ENCODE measurements at regions not wholly inside any gene's neighbourhood (a gene's known extent, or its start where the extent isn't known, plus 50 kb on each side); places are given as distances from the start of the nearest gene placed in this dataset.

DNA sequence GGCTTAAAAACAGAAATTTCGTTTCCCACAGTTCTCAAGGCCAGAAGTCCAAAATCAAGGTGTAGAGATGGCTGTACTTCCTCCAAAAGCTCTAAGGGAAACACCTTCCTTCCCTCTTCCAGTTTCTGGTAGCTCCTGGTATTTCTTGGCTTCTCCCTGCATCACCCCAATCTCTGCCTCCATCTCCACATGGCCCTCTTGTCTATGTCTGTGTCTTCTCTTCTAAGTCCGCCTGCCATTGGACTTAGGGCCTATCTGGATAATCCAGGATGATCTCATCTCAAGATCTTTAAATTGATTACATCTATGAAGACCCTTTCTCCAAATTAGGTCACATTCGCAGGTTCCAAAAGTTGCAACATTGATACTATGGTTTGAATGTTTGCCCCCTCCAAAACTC is 105.6 kb downstream of the ATPSCKMT start:
- CTCF ChIA-PET: interaction anchor here (1.3 to 2.1 kb wide), 2 partner anchors 11 to 854 kb away, joined by 3 to 8 read pairs; no protein-coding TSS in a partner anchor
- no peaks in the 10 kb centered on the region for H3K4me1 ChIP-seq
- WGBS (ENCODE audit: missing lambda C conversion rate): 48% methylated on average over 3 of the region's 3 CpGs
- TF ChIP-seq NFE2L2 (conservative IDR thresholded peaks at IDR 0.05; ENCODE audit: low read length): no peak
- TF ChIP-seq CBX8 (IDR thresholded peaks at IDR 0.05): no peak
- TF ChIP-seq FOSL2 (IDR thresholded peaks at IDR 0.05): no peak
- TF ChIP-seq FOSL2 (CRISPR knock-in tag; IDR thresholded peaks at IDR 0.05): no peak
- TF ChIP-seq, protein P1, sequence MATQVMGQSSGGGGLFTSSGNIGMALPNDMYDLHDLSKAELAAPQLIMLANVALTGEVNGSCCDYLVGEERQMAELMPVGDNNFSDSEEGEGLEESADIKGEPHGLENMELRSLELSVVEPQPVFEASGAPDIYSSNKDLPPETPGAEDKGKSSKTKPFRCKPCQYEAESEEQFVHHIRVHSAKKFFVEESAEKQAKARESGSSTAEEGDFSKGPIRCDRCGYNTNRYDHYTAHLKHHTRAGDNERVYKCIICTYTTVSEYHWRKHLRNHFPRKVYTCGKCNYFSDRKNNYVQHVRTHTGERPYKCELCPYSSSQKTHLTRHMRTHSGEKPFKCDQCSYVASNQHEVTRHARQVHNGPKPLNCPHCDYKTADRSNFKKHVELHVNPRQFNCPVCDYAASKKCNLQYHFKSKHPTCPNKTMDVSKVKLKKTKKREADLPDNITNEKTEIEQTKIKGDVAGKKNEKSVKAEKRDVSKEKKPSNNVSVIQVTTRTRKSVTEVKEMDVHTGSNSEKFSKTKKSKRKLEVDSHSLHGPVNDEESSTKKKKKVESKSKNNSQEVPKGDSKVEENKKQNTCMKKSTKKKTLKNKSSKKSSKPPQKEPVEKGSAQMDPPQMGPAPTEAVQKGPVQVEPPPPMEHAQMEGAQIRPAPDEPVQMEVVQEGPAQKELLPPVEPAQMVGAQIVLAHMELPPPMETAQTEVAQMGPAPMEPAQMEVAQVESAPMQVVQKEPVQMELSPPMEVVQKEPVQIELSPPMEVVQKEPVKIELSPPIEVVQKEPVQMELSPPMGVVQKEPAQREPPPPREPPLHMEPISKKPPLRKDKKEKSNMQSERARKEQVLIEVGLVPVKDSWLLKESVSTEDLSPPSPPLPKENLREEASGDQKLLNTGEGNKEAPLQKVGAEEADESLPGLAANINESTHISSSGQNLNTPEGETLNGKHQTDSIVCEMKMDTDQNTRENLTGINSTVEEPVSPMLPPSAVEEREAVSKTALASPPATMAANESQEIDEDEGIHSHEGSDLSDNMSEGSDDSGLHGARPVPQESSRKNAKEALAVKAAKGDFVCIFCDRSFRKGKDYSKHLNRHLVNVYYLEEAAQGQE (IDR thresholded peaks at IDR 0.05): no peak
- TF ChIP-seq, protein P2, sequence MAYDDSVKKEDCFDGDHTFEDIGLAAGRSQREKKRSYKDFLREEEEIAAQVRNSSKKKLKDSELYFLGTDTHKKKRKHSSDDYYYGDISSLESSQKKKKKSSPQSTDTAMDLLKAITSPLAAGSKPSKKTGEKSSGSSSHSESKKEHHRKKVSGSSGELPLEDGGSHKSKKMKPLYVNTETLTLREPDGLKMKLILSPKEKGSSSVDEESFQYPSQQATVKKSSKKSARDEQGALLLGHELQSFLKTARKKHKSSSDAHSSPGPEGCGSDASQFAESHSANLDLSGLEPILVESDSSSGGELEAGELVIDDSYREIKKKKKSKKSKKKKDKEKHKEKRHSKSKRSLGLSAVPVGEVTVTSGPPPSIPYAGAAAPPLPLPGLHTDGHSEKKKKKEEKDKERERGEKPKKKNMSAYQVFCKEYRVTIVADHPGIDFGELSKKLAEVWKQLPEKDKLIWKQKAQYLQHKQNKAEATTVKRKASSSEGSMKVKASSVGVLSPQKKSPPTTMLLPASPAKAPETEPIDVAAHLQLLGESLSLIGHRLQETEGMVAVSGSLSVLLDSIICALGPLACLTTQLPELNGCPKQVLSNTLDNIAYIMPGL (CRISPR knock-in tag; IDR thresholded peaks at IDR 0.05; ENCODE audit: borderline replicate concordance): no peak
- no peak for TF ChIP-seq CBX2 (IDR thresholded peaks at IDR 0.05; ENCODE audit: borderline replicate concordance, low read depth)
- TF ChIP-seq RNF2 (IDR thresholded peaks at IDR 0.05; ENCODE audit: borderline replicate concordance, low read depth): no peak
- FAIRE-seq (no peak), ATAC-seq (no peak), DNase-seq (ENCODE audit: low read depth in 1 of 2, low spot score in 1 of 2) (no peak)
- H3K4me3 ChIP-seq: no peak overlapping the region
- no peak overlapping the region for H3K27ac ChIP-seq
- H3K9me3 ChIP-seq: no peaks in the 10 kb centered on the region
- H3K4me2 ChIP-seq: no peak overlapping the region
- POLR2A ChIA-PET: no interaction called here

DNA sequence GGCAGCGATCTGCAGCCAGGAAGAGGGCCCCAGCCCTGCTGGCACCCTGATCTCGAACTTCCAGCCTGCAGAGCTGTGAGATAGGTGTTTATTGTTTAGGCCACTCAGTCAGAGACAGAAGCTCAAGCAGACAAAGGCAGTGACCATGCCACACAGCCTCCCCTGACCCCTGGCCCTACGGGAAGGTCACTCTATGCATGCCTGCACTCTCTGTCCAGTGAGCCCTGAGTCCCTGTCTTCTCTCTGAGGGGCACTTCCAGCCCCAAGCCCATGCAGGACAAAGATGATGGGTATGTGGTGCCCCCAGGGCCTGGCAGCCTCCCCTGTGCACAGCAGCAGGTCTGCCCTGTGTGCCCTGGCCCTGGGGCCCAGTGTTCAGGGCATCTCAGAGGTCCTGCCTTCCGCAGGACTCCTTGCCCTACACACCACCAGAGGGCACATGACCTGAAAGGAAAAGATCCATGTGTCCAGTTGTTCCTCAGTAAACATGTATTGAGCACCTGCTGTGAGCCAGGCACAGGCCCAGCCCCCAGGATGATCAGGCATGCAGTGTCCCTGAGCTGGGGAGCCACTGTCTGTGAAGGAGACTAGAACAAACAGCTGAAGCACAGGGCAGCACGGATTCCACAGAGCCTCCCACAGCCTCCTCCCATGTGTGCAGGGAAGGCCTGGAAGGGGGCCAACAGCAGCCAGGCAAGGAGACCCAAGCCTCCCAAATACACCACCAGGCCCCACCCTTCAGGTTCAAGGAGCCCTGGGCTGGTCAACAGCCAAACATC is 109.3 kb downstream of the ATPSCKMT start:
- CTCF ChIA-PET: no interaction called here
- Histone ChIP-seq H3K4me3 (no peak overlapping the region), H3K4me2 (no peak overlapping the region), H3K4me1 (no peaks in the 10 kb centered on the region), H3K27ac (no peak overlapping the region), H3K9me3 (no peaks in the 10 kb centered on the region)
- DNase-seq (ENCODE audit: low read depth in 1 of 2, low spot score in 1 of 2) (peak; percentile 25 to 41), FAIRE-seq (no peak), ATAC-seq (peak; percentile 85 to 94)
- POLR2A ChIA-PET: no interaction called here
- 50% methylated on average over 4 of the region's 5 CpGs for WGBS (ENCODE audit: missing lambda C conversion rate)
- TF ChIP-seq MAFK (IDR thresholded peaks at IDR 0.05; ENCODE audit: partially characterized antibody) (no peak), CTCF (IDR thresholded peaks at IDR 0.05) (peak; percentile 27; the same call in 1 of the 3 replicates), RAD21 (conservative IDR thresholded peaks at IDR 0.05 in 1 of 2, IDR thresholded peaks at IDR 0.05 in 1 of 2) (0 out of 5 replicates have a peak, but pooled peaks of 1 of the 2 experiments have one; percentile 19), FOSL2 (IDR thresholded peaks at IDR 0.05) (no peak), FOSL2 (CRISPR knock-in tag; IDR thresholded peaks at IDR 0.05) (no peak), CHD4 (IDR thresholded peaks at IDR 0.05; ENCODE audit: borderline replicate concordance) (no peak), ZNF302 (CRISPR knock-in tag; IDR thresholded peaks at IDR 0.05) (no peak), MYC (IDR thresholded peaks at IDR 0.05; ENCODE audit: borderline replicate concordance, low read length) (no peak), NR3C1 (IDR thresholded peaks at IDR 0.05) (no peak), CBX2 (IDR thresholded peaks at IDR 0.05; ENCODE audit: borderline replicate concordance, low read depth) (no peak), MAZ (IDR thresholded peaks at IDR 0.05; ENCODE audit: borderline replicate concordance, low read depth, low read length) (no peak), SMC3 (IDR thresholded peaks at IDR 0.05) (0 out of 3 replicates have a peak, but pooled peaks have one; percentile 26), POLR2A (IDR thresholded peaks at IDR 0.05; ENCODE audit: low read length) (no peak), TFCP2L1 (CRISPR knock-in tag; IDR thresholded peaks at IDR 0.05) (no peak)
- TF ChIP-seq, protein P3, sequence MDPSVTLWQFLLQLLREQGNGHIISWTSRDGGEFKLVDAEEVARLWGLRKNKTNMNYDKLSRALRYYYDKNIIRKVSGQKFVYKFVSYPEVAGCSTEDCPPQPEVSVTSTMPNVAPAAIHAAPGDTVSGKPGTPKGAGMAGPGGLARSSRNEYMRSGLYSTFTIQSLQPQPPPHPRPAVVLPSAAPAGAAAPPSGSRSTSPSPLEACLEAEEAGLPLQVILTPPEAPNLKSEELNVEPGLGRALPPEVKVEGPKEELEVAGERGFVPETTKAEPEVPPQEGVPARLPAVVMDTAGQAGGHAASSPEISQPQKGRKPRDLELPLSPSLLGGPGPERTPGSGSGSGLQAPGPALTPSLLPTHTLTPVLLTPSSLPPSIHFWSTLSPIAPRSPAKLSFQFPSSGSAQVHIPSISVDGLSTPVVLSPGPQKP (IDR thresholded peaks at IDR 0.05; ENCODE audit: low read depth, low read length): no peak
- TF ChIP-seq, protein P4, sequence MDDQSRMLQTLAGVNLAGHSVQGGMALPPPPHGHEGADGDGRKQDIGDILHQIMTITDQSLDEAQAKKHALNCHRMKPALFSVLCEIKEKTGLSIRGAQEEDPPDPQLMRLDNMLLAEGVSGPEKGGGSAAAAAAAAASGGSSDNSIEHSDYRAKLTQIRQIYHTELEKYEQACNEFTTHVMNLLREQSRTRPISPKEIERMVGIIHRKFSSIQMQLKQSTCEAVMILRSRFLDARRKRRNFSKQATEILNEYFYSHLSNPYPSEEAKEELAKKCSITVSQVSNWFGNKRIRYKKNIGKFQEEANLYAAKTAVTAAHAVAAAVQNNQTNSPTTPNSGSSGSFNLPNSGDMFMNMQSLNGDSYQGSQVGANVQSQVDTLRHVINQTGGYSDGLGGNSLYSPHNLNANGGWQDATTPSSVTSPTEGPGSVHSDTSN (IDR thresholded peaks at IDR 0.05): no peak
